ENCODE measurements at regions not wholly inside any gene's neighbourhood (a gene's known extent, or its start where the extent isn't known, plus 50 kb on each side); places are given as distances from the start of the nearest gene placed in this dataset.

GRCh38 chr1:240004086-240004749 lies 87.5 kb upstream of the FMN2 start:
- Histone ChIP-seq H3K4me3 (no peak overlapping the region), H3K27ac (no peak overlapping the region), H3K9me3 (no peaks in the 10 kb centered on the region), H3K27me3 (no peaks in the 10 kb centered on the region), H3K36me3 (no peaks in the 10 kb centered on the region), H3K4me1 (no peaks in the 10 kb centered on the region)
- TF ChIP-seq POLR2AphosphoS5 (IDR thresholded peaks at IDR 0.05; ENCODE audit: insufficient read depth in 1 of 2, low read depth in 1 of 2), result no peak
- TF ChIP-seq CTCF (IDR thresholded peaks at IDR 0.05), result peak in 1 of 3 experiments; percentile 18
- intact Hi-C loops (cut with DNase I), result no loop called here
- no peak for DNase-seq (ENCODE audit: extremely low spot score in 2 of 2)

- intact Hi-C loops (cut with DNase I), result no loop called here
- H3K4me3 ChIP-seq, result no peak overlapping the region
- no peaks in the 10 kb centered on the region for H3K9me3 ChIP-seq
- TF ChIP-seq POLR2AphosphoS5 (IDR thresholded peaks at IDR 0.05; ENCODE audit: insufficient read depth in 1 of 2, low read depth in 1 of 2) (no peak), CTCF (IDR thresholded peaks at IDR 0.05) (no peak), POLR2A (IDR thresholded peaks at IDR 0.05) (no peak)
- no peaks in the 10 kb centered on the region for H3K4me1 ChIP-seq
- H3K27me3 ChIP-seq, result no peaks in the 10 kb centered on the region
- no peak for DNase-seq (ENCODE audit: extremely low spot score in 2 of 2)
- no peak overlapping the region for H3K27ac ChIP-seq
- H3K36me3 ChIP-seq, result no peaks in the 10 kb centered on the region
Observed at GRCh38 chr1:240005997-240006650, 85.6 kb upstream of the FMN2 start.

GRCh38 chr1:240008298-240008697 lies 83.4 kb upstream of the FMN2 start:
- Histone ChIP-seq H3K36me3 (no peaks in the 10 kb centered on the region), H3K27ac (no peak overlapping the region), H3K27me3 (no peaks in the 10 kb centered on the region), H3K9me3 (no peaks in the 10 kb centered on the region), H3K4me3 (no peak overlapping the region), H3K4me1 (no peaks in the 10 kb centered on the region)
- DNase-seq (ENCODE audit: extremely low spot score in 2 of 2), result no peak
- intact Hi-C loops (cut with DNase I), result no loop called here
- TF ChIP-seq POLR2A (IDR thresholded peaks at IDR 0.05) (no peak), POLR2AphosphoS5 (IDR thresholded peaks at IDR 0.05; ENCODE audit: insufficient read depth in 1 of 2, low read depth in 1 of 2) (no peak), CTCF (IDR thresholded peaks at IDR 0.05) (no peak)

GRCh38 chr1:240014051-240014450 lies 77.6 kb upstream of the FMN2 start:
- TF ChIP-seq POLR2A (IDR thresholded peaks at IDR 0.05) (no peak), POLR2AphosphoS5 (IDR thresholded peaks at IDR 0.05; ENCODE audit: insufficient read depth in 1 of 2, low read depth in 1 of 2) (no peak), CTCF (IDR thresholded peaks at IDR 0.05) (no peak)
- H3K9me3 ChIP-seq, result no peaks in the 10 kb centered on the region
- H3K4me3 ChIP-seq, result no peak overlapping the region
- intact Hi-C loops (cut with DNase I), result no loop called here
- H3K36me3 ChIP-seq, result no peaks in the 10 kb centered on the region
- DNase-seq (ENCODE audit: extremely low spot score in 2 of 2), result no peak
- no peak overlapping the region for H3K27ac ChIP-seq
- H3K27me3 ChIP-seq, result no peaks in the 10 kb centered on the region
- H3K4me1 ChIP-seq, result no peaks in the 10 kb centered on the region

- H3K27me3 ChIP-seq, result no peaks in the 10 kb centered on the region
- no peaks in the 10 kb centered on the region for H3K4me1 ChIP-seq
- no peak for DNase-seq (ENCODE audit: extremely low spot score in 2 of 2)
- H3K27ac ChIP-seq, result no peak overlapping the region
- TF ChIP-seq CTCF (IDR thresholded peaks at IDR 0.05), result no peak
- TF ChIP-seq POLR2AphosphoS5 (IDR thresholded peaks at IDR 0.05; ENCODE audit: insufficient read depth in 1 of 2, low read depth in 1 of 2), result no peak
- TF ChIP-seq POLR2A (IDR thresholded peaks at IDR 0.05), result no peak
- intact Hi-C loops (cut with DNase I), result no loop called here
- no peaks in the 10 kb centered on the region for H3K9me3 ChIP-seq
- H3K4me3 ChIP-seq, result no peak overlapping the region
- no peaks in the 10 kb centered on the region for H3K36me3 ChIP-seq
Observed at GRCh38 chr1:240018617-240019016, 73.1 kb upstream of the FMN2 start.

Data from vagina (tissue), 2 donors.